Raji (cell line): ENCODE measurements at regions not wholly inside any gene's neighbourhood (a gene's known extent, or its start where the extent isn't known, plus 50 kb on each side); places are given as distances from the start of the nearest gene placed in this dataset.

Source experiments
- POLR2A ChIP-seq: IDR thresholded peaks from 2 replicates; pipeline ENCODE4 v1.6.1; 2011; ENCODE audit warnings: low read depth, low read length, control low read depth; ENCODE audit not compliant: insufficient read depth

DNA sequence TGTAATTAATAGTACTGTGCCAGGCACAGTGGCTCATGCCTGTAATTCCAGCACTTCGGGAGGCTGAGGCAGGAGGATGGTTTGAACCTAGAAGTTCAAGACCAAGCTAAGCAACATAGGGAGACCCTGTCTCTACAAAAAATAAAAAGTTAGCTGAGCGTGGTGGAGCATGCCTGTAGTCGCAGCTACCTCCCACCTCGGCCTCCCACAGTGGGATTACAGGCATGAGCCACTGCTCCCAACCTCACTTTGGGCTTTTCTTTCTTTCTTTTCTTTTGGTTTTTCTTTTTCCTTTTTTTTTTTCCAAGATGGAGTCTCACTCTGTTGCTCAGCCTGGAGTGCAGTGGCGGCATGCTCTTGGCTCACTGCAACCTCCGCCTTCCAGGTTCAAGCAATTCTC lies 137.8 kb downstream of the MRM1 start:
- no peak for TF ChIP-seq POLR2A

DNA sequence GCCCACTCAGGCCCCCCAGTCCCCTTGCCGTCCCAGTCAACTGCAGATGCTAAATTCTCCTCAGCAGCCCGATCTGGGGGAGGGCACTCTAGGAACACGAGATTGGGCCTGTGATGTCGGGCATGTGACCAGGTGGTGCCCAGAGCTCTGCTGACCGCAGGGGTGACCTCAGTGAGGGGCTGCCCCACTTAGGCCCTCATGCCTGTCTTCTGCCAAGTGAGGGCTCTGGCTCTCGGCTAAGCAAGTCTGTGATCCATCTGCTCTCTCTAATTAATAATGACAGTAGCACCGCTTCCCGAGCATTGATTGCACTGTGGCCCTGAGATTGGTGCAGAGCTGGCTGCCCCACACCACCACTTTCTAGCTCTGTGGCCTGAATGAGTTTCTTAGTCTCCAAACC lies 138.8 kb downstream of the MRM1 start:
- TF ChIP-seq POLR2A, result no peak

DNA sequence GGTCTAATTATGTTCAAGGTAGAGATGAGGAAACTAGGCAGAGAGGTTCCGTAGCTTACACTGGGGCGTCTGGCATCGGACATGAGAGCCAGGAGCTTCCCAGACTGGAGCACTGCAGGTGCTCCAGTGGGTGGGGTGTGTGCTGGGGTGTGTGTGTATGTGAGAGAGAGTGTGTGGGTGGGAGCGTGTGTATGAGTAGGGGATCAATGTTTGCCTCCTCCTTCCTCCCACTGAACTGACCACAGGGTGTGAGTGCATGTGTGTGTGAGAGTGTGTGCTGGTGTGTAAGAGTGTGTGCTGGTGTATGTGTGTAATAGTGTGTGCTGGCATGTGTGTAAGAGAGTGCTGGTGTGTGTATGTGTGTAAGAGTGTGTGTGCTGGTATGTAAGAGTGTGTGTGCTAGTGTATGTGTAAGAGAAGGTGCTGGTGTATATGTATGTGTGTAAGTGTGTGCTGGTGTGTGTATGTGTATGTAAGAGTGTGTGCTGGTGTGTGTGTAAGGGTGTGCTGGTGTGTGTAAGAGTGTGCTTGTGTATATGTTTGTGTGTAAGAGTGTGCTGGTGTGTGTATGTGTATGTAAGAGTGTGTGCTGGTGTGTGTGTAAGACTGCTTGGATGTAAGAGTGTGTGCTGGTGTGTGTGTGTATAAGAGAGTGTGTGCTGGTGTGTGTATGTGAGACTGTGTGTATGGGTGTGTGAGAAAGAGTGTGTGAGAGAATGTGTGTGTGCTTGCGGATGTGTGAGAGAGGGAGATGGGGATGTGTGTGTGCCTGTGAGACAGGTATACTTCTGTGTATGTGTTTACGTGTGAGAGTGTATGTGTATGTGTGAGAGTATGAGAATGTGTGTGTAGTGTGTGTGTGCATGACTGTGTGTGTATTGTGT lies 139.9 kb downstream of the MRM1 start:
- TF ChIP-seq POLR2A, result no peak

DNA sequence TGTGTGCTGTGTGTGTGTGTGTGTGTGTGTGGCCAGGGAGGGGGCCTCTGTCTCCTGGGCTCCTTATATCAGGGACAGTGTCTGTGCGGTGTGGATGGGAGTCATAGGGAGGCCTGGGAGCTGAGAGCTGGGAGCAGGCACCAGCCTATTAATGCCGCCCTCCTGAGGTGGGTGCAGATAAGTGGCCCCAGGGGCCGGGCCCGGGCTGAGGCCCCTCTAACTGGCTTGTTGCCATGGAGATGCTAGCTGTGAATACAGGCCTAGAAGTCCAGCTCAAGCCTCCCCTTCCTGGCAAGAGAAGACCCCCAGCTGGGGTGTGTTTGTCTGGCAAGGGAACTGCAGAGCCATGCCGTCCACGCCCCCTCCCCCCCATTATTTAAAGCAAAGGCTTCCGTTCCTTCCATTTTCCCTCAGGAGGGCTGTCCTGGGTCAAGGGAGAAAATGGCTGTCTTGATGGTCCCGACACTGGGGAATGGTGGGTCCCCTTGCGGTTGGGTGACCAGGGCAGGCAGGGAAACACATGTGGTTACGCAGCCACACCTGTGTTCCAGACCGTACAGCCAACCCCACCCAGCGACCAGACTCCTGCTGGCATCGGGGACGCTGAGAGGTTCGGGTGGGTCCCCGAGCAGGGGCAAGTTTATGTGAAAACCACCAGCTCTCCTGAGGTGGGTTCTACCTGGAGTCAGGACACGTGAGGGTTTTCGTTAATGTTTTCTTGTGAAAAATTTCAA lies 141.1 kb downstream of the MRM1 start:
- no peak for TF ChIP-seq POLR2A

DNA sequence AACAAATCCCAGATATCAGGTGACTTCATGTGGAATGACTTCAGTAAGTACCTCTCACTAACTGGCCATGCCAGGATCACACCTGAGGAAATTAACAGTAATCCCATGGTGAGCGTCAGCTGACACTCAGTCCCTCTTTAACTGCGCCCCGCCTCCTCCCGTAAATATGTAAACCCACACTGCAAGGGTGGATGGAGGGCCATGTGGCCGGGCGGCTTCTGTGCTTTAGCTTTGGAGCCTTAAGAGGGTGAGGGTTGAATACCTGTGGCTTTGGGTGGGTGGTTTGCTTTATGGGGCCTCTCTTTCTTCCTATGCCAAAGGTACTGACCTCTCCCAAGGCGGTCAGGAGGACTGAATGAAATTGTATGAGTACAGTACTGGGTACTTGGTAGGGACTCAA lies 141.7 kb downstream of the MRM1 start:
- no peak for TF ChIP-seq POLR2A

DNA sequence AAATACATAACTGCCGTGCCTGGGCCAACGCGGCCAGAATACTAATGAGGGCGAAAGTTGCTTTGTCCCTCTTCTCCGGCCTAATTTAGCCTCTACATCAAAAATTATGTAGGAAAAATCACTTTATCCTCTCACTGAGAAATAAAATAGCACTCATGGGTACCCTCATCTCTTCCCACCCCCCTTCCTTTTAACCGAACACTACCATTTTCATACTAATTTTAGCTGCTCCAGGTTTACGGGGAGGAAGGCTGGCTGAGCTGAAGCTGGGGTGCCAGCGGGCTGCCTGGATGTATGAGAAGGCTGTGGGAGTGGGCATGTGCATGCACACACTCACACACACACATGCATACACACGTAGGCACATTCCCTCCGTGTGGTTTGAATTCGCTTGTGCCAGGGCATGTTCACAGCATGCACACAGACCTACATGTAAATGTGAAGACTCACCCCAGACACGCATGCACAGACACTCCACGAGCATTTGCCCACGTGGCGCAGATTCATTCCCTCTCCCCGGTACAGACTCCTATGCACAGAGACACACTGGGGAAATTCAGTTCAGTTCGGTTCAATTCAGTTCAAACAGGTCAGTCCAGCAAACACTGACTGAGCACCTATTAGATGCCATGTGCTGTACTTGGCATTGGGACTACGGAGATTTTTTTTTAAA lies 145.1 kb downstream of the MRM1 start:
- TF ChIP-seq POLR2A, result no peak

DNA sequence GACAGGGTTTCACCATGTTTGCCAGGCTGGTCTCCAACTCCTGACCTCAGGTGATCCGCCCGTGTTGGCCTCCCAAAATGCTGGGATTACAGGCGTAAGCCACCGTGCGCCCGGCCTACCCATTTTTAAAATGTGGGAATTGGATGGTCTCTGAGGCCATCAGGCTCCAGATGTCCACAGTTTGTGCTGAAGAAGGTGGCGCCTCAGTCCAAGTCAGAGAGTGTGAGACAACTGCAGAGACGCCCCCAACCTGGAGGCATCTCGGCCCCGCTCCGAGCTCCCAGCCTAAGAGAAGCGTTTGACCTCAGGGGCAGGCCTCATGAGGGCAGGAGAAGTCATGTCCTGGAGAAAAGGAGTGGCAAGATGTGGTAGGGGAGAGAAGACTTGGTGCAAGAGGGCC lies 146.5 kb downstream of the MRM1 start:
- TF ChIP-seq POLR2A, result no peak

DNA sequence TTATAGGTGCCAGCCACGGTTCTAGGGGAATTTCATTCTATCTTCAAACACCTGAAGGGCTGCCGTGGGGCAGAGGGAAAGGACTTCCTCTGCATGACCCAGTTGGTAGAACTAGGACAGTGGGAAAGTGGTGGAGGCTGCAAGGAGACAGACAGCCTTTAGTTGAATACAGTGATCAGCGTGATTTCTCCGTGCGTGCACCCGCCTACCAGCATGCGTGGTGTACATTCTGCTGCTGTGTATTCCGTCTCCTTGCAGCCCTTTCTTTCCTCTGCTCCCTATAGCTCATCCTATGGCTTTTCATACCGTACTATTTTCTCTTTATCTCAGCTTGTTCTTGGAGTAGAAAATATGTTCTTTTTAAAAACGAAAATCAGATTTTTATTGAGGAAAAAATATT lies 146.9 kb downstream of the MRM1 start:
- no peak for TF ChIP-seq POLR2A

DNA sequence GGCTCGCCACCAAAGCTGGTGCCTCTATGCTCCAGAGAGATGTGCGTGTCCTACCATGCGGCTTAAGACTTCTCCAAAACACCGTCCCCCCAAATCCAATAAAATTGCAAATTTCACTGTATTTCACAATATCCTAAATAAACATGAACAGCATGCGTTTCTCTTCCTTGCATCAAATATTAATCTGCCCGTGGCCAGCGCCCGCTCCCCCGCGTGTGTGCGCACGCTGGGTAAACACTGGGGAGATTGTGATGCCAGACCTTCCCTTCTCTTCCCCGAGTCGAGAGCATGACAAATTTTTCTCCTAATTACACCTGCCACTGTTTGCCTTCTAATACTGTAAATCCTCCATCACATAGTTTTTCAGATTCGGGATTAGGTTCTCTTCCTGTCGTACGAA lies 148.1 kb downstream of the MRM1 start:
- TF ChIP-seq POLR2A, result no peak

DNA sequence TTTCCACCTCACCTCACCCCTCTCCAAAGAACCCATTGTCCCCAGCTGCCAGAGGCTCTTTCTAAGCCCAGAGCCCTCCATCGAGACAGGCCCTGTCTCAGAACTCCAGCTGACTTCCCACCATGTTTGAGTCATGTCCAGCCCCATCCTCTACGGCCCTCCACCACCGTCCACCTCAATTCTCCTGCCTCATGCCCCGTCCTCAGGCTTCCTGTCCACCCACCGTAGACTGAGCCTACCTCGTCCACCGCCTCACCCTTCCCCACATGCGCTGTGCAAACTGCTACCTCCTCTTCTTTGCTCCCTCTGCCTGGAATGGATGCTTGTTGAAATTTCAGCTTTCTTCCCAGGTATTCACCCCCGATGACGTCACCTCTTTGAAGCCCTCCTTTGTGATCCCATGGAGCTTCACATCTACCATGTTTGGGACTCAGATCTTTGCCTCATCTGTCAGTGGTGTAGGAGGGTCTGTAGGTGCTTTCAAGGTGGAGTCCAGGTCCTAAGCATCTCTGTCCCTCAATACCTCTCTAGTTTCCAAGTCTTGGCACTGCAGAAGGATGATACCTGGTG lies 149.0 kb downstream of the MRM1 start:
- no peak for TF ChIP-seq POLR2A

DNA sequence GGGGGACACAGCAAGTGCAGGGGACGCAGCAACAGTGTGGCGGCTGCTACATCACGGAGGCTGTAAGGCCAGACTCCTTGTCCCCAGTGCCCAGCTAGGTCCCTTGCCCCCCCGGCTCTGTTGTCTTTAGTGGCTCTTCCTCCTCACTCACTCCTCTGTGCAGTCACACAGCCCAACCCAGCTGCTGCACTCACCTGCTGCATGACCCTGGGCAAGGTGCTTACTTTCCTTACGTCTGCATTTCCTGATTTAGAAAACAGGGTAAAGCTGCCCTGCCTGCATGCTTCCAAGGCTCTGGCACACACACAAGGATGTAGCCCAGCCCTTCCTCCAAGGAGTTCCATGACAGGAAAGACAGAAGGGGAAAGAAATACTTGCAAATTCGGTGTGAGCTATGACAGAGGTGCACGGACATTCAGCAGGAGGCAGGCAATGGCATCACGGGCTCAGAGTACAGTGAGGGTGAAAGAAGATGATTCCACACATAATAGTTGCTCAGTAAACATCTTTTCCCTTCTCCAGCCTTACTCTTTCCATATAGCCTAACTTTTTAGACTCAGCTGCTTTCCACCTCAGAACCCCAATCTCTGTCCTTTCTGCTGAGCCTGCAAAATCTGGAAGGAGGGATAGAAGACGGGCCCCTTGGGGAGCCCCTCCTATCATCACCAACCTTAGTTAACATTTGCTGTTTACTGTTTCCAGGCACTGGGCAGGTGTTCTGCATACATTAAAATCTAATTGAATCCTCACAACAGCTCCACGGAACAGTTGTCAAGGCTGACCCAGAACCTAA lies 150.9 kb downstream of the MRM1 start:
- TF ChIP-seq POLR2A, result no peak

DNA sequence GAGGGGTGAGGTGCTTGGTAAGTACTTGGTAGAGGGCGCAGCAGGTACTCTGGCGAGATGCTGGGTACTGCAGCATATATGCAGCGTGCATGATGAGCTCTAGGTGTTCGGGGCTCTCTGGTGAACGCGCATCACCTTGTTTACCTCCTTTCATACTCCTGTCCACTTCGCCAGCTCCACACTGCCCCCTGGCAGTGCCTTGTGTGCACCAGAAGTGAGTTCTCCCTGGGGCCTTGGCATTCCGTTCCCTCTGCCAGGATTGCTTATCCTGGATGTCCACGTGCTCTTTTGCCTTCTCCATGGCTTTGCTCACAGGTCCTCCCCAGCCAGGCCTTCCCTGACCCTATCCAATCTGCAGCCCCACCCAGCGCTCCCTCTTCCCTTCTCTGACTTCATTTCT lies 154.2 kb downstream of the MRM1 start:
- no peak for TF ChIP-seq POLR2A

DNA sequence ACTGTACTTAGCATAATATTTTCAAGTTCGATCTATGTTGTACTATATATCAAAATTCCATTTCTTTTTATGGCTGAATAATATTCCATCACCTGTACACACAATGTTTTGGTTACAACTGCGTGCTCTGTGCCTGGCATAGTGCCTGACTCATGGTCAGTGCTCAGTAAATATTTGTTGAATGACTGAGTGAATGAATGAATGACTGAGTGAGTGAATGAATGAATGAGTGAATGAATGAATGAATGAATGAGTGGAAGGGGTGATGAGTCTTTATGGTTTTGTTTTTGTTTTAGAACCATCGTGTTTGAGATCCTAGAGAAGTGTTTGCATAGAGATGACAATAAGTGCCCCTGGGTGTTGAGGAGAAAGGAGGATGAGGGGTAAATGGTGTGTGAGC lies 155.3 kb downstream of the MRM1 start:
- no peak for TF ChIP-seq POLR2A

DNA sequence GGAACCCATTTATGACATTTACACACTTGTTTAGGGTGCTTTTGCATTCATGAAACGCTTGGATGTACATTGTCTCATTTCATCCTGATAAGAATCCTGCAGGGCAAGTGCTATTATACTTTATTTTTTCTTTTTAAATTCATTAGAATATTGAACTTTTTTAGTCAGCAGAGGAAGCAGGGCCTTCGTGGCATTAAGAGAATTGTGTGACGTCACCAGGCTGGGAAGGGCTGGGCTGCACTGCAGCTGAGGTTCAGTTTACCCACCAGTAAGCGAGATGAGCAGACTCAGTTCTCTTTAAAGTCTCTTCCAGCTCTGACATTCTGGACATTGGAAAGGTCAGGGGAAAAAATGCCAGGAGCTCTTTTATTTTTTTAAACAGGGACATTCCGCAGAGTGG lies 159.0 kb downstream of the MRM1 start:
- TF ChIP-seq POLR2A, result no peak
